ENCODE measurements at regions not wholly inside any gene's neighbourhood (a gene's known extent, or its start where the extent isn't known, plus 50 kb on each side); places are given as distances from the start of the nearest gene placed in this dataset.
A peak's percentile ranks its signal among the peaks of the same experiment; 100 is the strongest.

DNA sequence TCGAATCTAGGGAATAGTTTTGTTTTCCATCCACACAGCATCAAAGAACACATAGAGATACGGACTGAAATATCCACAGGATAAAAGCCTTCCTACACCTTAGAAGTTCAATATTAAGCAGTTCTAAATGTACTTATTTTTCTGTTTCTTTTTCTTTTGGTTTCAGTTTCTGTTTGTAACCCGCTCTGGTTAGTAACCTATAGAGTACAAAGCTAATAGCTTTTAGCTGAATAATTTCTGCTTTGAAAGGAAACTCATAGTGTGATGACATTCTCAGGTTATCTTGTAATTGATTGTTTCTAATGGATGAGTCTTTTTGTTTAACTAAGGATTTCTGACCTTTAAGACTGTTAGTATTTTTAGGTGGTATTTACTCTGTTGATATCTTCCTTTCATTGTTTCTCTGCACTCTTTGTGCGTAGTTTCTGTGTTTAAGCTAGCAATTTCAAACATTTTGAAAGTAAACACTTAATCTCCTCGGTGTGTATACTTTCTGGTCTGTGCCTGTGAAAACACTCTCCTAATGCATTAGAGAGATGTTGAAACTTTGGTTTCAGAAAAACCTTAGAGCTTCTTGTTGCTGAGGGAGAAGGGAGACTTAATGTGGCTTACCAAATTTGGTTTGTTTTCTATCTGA is 385.5 kb downstream of the HDGFL1 start:
- no peaks in the 10 kb centered on the region for H3K36me3 ChIP-seq (ENCODE audit: control insufficient read depth in 2 of 2, insufficient read depth in 1 of 2, low read length in 2 of 2)
- no peak overlapping the region for H3K27ac ChIP-seq (ENCODE audit: extremely low read depth, low read depth, low read length)
- TF ChIP-seq ZNF510 (tag by site-specific recombination; IDR thresholded peaks at IDR 0.05; ENCODE audit: insufficient replicate concordance), result no peak
- no peak for TF ChIP-seq ZNF266 (tag by site-specific recombination; IDR thresholded peaks at IDR 0.05; ENCODE audit: low read depth)
- no peak for TF ChIP-seq ZNF140 (tag by site-specific recombination; IDR thresholded peaks at IDR 0.05)
- no peak for TF ChIP-seq OVOL3 (tag by site-specific recombination; IDR thresholded peaks at IDR 0.05)
- TF ChIP-seq ZNF660 (tag by site-specific recombination; IDR thresholded peaks at IDR 0.05), result no peak
- no peak for TF ChIP-seq ZNF629 (tag by site-specific recombination; IDR thresholded peaks at IDR 0.05)
- no peak for TF ChIP-seq ZNF768 (tag by site-specific recombination; IDR thresholded peaks at IDR 0.05)
- TF ChIP-seq ZNF292 (tag by site-specific recombination; IDR thresholded peaks at IDR 0.05; ENCODE audit: borderline replicate concordance, low read depth), result no peak
- no peak for TF ChIP-seq ZNF514 (tag by site-specific recombination; IDR thresholded peaks at IDR 0.05)
- TF ChIP-seq TRIM28 (IDR thresholded peaks at IDR 0.05; ENCODE audit: borderline replicate concordance, low read length), result no peak
- no peak for TF ChIP-seq ZNF16 (tag by site-specific recombination; IDR thresholded peaks at IDR 0.05; ENCODE audit: low read depth)
- no peak for TF ChIP-seq YY2 (tag by site-specific recombination; IDR thresholded peaks at IDR 0.05)
- TF ChIP-seq PRDM1 (tag by site-specific recombination; IDR thresholded peaks at IDR 0.05), result no peak
- TF ChIP-seq ZNF324 (tag by site-specific recombination; IDR thresholded peaks at IDR 0.05), result no peak
- no peak for TF ChIP-seq ZNF623 (tag by site-specific recombination; IDR thresholded peaks at IDR 0.05)
- no peak for TF ChIP-seq ZNF549 (tag by site-specific recombination; IDR thresholded peaks at IDR 0.05)
- ChIA-PET CTCF (interaction anchor here (0.6 to 0.7 kb wide), 2 partner anchors 81 to 1622 kb away, joined by 3 to 5 read pairs; no protein-coding TSS in a partner anchor), POLR2A (no interaction called here)
- H3K4me3 ChIP-seq (ENCODE audit: low read depth, low read length), result no peak overlapping the region
- peaks cover 13% of the 10 kb centered on the region for H3K4me1 ChIP-seq (ENCODE audit: control insufficient read depth, insufficient read depth, low read length)
- no peaks in the 10 kb centered on the region for H3K9me3 ChIP-seq (ENCODE audit: control insufficient read depth, insufficient read depth, low read depth, low read length)

- ChIA-PET POLR2A (no interaction called here), CTCF (no interaction called here)
- Histone ChIP-seq H3K4me1 (ENCODE audit: control insufficient read depth, insufficient read depth, low read length) (peaks cover 13% of the 10 kb centered on the region), H3K4me3 (ENCODE audit: low read depth, low read length) (no peak overlapping the region), H3K27ac (ENCODE audit: extremely low read depth, low read depth, low read length) (no peak overlapping the region), H3K9me3 (ENCODE audit: control insufficient read depth, insufficient read depth, low read depth, low read length) (no peaks in the 10 kb centered on the region), H3K36me3 (ENCODE audit: control insufficient read depth in 2 of 2, insufficient read depth in 1 of 2, low read length in 2 of 2) (no peaks in the 10 kb centered on the region)
- TF ChIP-seq PRDM10 (tag by site-specific recombination; IDR thresholded peaks at IDR 0.05), result peak; percentile 53; the same call in 1 of the 2 replicates
- TF ChIP-seq ZBTB48 (tag by site-specific recombination; IDR thresholded peaks at IDR 0.05), result no peak
- TF ChIP-seq ZNF354C (tag by site-specific recombination; IDR thresholded peaks at IDR 0.05; ENCODE audit: borderline replicate concordance, low read depth), result no peak
- TF ChIP-seq ZNF433 (tag by site-specific recombination; IDR thresholded peaks at IDR 0.05; ENCODE audit: low read depth), result no peak
- no peak for TF ChIP-seq YY2 (tag by site-specific recombination; IDR thresholded peaks at IDR 0.05)
- no peak for TF ChIP-seq ZNF266 (tag by site-specific recombination; IDR thresholded peaks at IDR 0.05; ENCODE audit: low read depth)
- no peak for TF ChIP-seq EGR2 (tag by site-specific recombination; IDR thresholded peaks at IDR 0.05; ENCODE audit: low read depth)
- 0 out of 2 replicates have a peak, but pooled peaks have one; percentile 21 for TF ChIP-seq OSR2 (tag by site-specific recombination; IDR thresholded peaks at IDR 0.05)
Measured at GRCh38 chr6:22956029-22956681, 386.8 kb downstream of the HDGFL1 start.
